Ecto neural progenitor cell (in vitro differentiated cells): ENCODE measurements at regions not wholly inside any gene's neighbourhood (a gene's known extent, or its start where the extent isn't known, plus 50 kb on each side); places are given as distances from the start of the nearest gene placed in this dataset.
A peak's percentile ranks its signal among the peaks of the same experiment; 100 is the strongest.

Experiments used
- DNase-seq: peaks from one replicate; pipeline ENCODE4 v3.0.0-alpha.2; 2018; ENCODE audit warnings: low spot score

- DNase-seq = no peak
Measured at GRCh38 chr1:234988155-234988517, 140.5 kb downstream of the TOMM20 start.

- DNase-seq = peak; percentile 72
Measured at GRCh38 chr1:234987415-234988154, 141.1 kb downstream of the TOMM20 start.

- no peak for DNase-seq
Measured at GRCh38 chr1:234986750-234987414, 141.8 kb downstream of the TOMM20 start.

- DNase-seq = no peak
Measured at GRCh38 chr1:234985516-234986294, 142.9 kb downstream of the TOMM20 start.

- DNase-seq = no peak
Measured at GRCh38 chr1:234985007-234985370, 143.6 kb downstream of the TOMM20 start.

GRCh38 chr1:234983564-234984238 is 144.9 kb downstream of the TOMM20 start:
- no peak for DNase-seq

GRCh38 chr1:234981758-234982157 is 146.9 kb downstream of the TOMM20 start:
- no peak for DNase-seq

- DNase-seq = no peak
Measured at GRCh38 chr1:234980645-234981396, 147.8 kb downstream of the TOMM20 start.

GRCh38 chr1:234980291-234980644 is 148.4 kb downstream of the TOMM20 start:
- no peak for DNase-seq

GRCh38 chr1:234979296-234980279 is 149.0 kb downstream of the TOMM20 start:
- no peak for DNase-seq

GRCh38 chr1:234978397-234979295 is 150.0 kb downstream of the TOMM20 start:
- DNase-seq = no peak

- DNase-seq = no peak
Measured at GRCh38 chr1:234977875-234978396, 150.7 kb downstream of the TOMM20 start.

- DNase-seq = no peak
Measured at GRCh38 chr1:234976861-234977680, 151.6 kb downstream of the TOMM20 start.

GRCh38 chr1:234975941-234976860 is 152.4 kb downstream of the TOMM20 start:
- no peak for DNase-seq

GRCh38 chr1:234975122-234975940 is 153.3 kb downstream of the TOMM20 start:
- DNase-seq = no peak
